Amniotic stem cell (primary cell): ENCODE measurements at regions not wholly inside any gene's neighbourhood (a gene's known extent, or its start where the extent isn't known, plus 50 kb on each side); places are given as distances from the start of the nearest gene placed in this dataset.

Experiments
- DNase-seq: peaks from one replicate; lab custom pipeline; 2025; lab: John Stamatoyannopoulos, UW

GRCh38 chr5:155200608-155201007 is 187.1 kb downstream of the KIF4B start:
- no peak for DNase-seq

GRCh38 chr5:155211764-155212163 is 198.2 kb downstream of the KIF4B start:
- no peak for DNase-seq

DNA sequence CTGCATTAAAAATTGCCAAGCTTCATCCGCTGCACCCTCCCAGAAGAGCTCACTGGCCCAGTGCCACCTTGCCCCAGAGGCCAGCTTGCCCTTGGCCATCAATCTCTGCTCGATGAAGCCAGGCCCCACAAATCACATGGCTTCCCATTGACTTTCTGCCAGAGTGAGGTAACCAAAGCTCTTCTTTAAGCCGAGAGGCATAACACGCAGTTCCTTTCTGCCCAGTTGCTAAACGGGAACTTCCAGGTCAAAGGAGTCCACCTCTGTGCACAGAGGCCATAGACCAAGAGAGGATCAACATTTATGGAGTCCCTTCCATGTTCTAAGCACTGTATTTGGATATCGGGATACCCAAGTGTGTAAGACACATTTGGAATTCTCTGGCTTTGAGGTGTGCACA is 208.8 kb downstream of the KIF4B start:
- DNase-seq: no peak

GRCh38 chr5:155229135-155229534 is 215.6 kb downstream of the KIF4B start:
- DNase-seq: no peak

DNA sequence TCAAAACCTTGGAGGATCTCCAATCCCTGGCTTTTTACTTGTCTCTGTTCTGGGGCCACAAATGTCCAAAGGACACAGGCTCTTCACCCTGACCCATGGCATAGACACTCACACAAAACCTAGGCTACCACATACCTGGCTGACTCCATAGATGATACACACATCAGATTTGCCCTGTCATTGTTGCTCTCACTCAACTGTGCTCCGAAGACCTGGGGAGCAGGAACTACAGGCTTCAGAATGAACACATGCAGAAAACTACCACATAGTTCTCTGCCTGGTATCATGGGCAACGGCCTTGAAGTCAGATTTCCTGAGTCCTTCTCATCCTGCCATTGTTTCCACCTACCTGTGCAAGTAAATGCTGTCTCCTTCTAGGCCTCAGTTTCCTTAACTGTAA is 226.2 kb downstream of the KIF4B start:
- no peak for DNase-seq

GRCh38 chr5:155250596-155250995 is 237.0 kb downstream of the KIF4B start:
- DNase-seq: no peak

GRCh38 chr5:155252025-155252424 is 238.5 kb downstream of the KIF4B start:
- DNase-seq: no peak

DNA sequence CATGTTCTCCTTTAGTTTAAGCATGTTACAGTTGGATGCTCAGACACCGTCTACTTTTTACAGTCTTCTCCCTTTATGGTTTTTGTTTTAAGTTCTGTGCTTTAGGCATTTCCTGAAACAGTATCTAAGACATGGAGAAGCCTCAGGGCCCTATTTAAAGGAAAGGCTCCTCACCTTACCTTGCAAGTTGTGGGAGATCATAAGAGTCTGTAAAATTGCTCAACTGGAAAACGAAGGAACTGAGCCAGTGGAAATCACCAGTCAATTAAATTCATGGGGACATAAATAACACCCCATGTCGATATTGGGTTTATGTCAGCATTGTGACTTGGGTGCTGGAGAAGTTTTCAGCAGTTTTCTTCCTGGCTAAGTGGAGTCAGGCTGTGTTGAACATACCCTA is 239.2 kb downstream of the KIF4B start:
- DNase-seq: no peak

GRCh38 chr5:155254399-155254798 is 240.8 kb downstream of the KIF4B start:
- no peak for DNase-seq

DNA sequence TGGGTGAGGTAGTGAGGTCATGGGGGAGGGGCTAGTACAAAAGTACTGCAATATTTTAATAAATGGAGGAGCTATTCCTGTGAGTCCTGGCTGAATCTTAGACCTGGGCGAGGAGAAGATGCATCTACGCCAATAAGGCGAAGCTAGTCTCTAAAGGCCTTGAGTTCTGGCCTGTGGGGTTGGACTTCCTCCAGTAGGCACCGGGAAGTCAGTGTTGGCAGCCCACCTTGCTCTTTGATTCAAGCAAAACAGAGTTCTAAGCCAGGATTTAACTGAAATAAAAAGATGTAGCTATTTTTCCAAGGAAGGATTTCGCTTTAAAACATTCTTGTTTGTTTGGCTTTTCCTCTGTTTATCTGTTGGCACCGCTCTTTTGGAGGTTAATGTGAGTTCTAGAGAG is 244.6 kb downstream of the KIF4B start:
- DNase-seq: no peak

DNA sequence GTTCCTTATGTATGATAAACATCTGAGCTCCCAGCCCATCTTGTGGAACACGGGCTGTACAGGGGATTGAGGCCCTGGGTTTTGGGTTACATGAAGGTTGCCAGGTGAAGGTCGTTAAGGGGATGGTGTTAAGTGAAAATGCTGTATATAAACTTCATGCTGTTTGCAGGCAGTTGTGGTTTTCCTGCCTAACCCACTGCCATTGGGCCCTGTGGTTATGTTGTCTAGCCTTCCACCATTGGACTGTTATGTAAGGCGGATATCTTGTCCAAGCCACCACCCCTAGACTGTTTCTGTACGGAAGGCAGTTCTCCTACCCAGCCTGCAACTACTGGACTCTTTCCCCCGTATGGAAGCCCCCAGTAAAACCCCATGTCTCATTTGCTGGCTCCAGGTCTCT is 246.1 kb downstream of the KIF4B start:
- DNase-seq: no peak

- DNase-seq: no peak
These were observed 247.2 kb downstream of the KIF4B start for GRCh38 chr5:155260798-155261197.

- no peak for DNase-seq
These were observed 249.8 kb downstream of the KIF4B start for GRCh38 chr5:155263381-155263780.

GRCh38 chr5:155264809-155265208 is 251.3 kb downstream of the KIF4B start:
- no peak for DNase-seq

- no peak for DNase-seq
These were observed 255.3 kb downstream of the KIF4B start for GRCh38 chr5:155268770-155269425.

GRCh38 chr5:155270725-155271124 is 257.2 kb downstream of the KIF4B start:
- no peak for DNase-seq

DNA sequence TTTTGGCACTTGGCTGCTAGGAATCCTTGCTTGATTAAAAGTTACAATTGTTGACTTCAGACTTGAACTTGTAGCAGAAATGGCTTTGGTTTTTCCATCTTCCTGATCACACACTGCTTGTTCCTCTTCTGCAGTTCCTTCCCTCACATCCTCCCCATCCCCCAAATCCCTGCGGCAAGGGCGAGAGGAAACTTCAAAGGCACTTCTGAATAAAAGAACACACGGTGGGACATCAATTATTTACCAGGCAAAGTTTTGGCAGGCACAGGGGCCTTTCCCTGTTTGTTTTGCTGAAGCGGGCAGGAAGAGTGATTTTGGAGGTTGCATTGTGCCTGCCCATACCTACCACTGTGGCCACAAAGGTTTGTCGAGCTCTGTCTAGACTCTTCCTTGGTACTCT is 260.9 kb downstream of the KIF4B start:
- DNase-seq: no peak

DNA sequence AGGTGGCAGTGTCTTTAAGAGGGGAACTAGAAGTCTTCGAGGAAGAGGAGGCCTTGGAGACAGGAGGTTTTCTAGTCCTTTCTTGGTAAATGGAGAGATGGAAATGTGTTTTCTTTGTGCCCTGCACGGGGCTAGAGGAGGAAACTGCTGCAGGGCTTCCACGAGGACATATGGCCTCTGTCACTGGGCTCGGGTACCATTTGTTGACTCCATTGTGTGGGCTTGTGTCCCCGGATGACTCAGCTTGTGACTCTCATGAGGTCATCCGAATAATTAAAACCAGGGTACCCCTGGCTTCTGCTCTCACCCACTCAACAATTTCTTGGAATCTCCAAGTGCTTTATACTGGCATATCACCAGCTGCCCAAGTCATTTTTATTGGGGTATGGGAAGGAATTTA is 261.7 kb downstream of the KIF4B start:
- no peak for DNase-seq

DNA sequence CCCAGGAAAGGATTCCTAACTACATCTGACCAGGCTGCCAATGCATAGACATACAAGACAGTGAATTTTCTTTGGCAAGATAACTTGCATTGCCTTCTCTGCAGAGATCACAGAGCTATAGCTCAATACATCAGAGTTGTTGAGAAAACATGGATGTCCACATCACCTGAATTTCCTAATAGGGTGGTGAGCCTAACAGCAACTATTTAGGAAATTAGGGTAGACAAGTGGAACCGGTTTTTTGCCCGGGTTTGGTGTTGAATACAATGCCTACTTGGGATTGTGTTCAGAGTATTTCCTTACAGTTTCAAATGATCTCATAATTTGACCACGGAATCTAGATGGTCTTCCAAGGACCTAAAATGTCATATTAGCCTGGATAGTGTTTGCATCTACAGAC is 262.7 kb downstream of the KIF4B start:
- no peak for DNase-seq

- no peak for DNase-seq
These were observed 265.0 kb downstream of the KIF4B start for GRCh38 chr5:155278532-155278931.

GRCh38 chr5:155282503-155283107 is 269.1 kb downstream of the KIF4B start:
- DNase-seq: no peak

GRCh38 chr5:155285706-155286105 is 272.2 kb downstream of the KIF4B start:
- no peak for DNase-seq

DNA sequence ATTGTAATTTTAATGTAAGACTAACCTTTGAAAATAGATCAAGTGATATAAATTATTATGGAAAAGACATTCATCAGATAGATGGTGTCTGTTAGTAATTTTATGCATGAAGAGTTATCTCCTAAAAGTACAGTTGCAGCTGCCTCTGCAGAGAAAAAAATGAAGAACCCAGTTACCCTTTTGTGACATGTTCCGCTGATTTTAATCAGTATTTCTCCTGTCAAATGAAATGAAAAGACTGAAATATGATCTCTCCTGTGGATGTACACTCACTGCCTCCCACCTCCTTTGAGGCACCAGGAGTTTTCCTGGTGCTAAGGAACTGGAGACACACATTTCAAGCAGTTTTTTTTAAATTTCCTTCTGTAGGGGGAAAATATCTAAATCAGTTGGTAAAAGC is 277.4 kb downstream of the KIF4B start:
- no peak for DNase-seq

- DNase-seq: no peak
These were observed 280.1 kb downstream of the KIF4B start for GRCh38 chr5:155293605-155294178.
